ENCODE measurements at regions not wholly inside any gene's neighbourhood (a gene's known extent, or its start where the extent isn't known, plus 50 kb on each side); places are given as distances from the start of the nearest gene placed in this dataset.
"Not testable (repeated sequence)": the region's sequence is repeated elsewhere in the genome, so short reads cannot be mapped to it uniquely, and the experiment has no call there.

DNA sequence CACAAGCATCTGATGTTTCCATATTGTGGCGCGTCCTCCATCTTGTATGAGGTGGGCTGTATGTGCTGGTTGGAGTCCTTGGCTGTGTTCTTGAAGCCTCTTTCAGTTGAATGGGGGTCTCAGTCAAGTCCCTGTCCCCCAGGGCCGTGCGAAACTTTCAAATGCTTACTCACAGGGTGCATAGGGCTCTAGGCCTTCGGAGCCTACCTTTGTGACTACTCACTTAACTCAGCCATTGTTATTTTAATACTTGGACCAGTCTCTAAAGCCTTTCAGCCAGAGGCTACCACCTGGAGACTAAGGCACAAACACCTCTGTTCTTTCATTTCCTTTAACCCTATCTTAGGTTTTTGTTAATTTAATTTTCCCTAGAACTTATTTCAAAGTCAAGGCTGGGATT lies 785.9 kb downstream of the GATA3 start:
- no peak for DNase-seq (ENCODE audit: low read depth in 2 of 2, low spot score in 1 of 2)

- DNase-seq (ENCODE audit: low read depth in 2 of 2, low spot score in 1 of 2): no peak
Observed at GRCh38 chr10:8844141-8844540, 789.7 kb downstream of the GATA3 start.

GRCh38 chr10:8852546-8852945 lies 798.1 kb downstream of the GATA3 start:
- DNase-seq (ENCODE audit: low read depth in 2 of 2, low spot score in 1 of 2): no peak

GRCh38 chr10:8853048-8853447 lies 798.6 kb downstream of the GATA3 start:
- no peak for DNase-seq (ENCODE audit: low read depth in 2 of 2, low spot score in 1 of 2)

DNA sequence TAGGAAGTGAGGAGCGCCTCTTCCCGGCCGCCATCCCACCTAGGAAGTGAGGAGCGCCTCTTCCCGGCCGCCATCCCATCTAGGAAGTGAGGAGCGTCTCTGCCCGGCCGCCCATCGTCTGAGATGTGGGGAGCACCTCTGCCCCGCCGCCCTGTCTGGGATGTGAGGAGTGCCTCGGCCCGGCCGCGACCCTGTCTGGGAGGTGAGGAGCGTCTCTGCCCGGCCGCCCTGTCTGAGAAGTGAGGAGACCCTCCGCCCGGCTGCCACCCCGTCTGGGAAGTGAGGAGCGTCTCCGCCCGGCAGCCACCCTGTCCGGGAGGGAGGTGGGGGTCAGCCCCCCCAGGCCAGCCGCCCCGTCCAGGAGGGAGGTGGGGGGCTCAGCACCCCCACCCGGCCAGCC lies 814.4 kb downstream of the GATA3 start:
- DNase-seq (ENCODE audit: low read depth in 2 of 2, low spot score in 1 of 2): not testable (repeated sequence)

DNA sequence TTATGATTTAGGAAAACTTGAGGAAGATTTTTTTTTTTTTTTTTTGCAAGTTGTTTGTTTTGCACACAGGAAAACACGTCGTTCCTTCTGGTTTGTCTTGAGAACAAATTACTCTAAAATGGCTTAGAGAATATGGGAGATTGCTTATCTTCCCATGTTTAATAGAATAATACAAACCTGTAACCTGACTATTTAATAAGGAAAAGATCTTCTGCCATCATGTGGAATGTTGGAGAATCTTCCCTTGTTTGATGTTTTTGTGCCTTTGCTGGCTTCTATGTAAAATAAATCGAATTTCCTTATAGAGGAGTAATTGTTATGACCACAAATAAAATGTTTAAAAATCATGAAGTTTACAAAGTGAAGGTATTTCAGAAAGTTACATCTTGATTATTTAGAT lies 818.8 kb downstream of the GATA3 start:
- DNase-seq (ENCODE audit: low read depth in 2 of 2, low spot score in 1 of 2): no peak

DNA sequence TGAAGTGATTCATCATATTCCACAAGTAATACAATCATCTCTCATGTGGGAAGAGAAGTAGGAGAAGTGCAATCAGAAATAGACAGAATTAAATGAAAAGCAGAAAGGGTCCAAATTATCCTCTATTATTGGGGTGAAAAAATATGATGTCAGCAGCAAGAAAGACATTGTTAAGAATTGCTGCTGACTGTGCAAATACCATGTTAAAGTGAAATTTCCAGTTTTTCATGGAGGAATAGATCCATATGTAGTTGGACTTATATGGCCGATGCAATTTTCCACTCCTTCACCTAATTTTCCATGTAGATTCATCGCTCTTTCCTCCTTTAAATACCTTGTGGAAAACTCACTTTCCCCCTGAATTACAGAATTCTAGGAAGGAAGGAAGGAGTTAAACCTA lies 819.8 kb downstream of the GATA3 start:
- DNase-seq (ENCODE audit: low read depth in 2 of 2, low spot score in 1 of 2): no peak

- no peak for DNase-seq (ENCODE audit: low read depth in 2 of 2, low spot score in 1 of 2)
Observed at GRCh38 chr10:8874972-8875371, 820.5 kb downstream of the GATA3 start.

DNA sequence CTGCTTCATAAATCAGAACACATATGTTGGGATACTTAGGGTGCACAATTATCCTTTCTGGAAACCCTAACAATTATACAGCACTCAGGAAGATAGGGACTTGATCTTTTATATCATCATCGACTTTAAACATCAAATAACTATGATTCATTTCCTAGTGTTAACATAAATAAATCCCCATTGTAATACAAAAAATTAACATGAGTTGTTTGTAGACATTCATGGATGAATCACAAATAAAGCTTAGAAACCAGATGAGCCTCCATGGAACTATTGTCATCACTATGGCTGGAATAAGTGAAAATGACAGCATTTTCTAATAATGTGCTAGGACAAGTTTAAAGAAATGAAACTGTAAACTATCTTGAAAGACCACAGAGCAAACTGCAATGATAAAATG lies 821.7 kb downstream of the GATA3 start:
- no peak for DNase-seq (ENCODE audit: low read depth in 2 of 2, low spot score in 1 of 2)

- DNase-seq (ENCODE audit: low read depth in 2 of 2, low spot score in 1 of 2): no peak
Observed at GRCh38 chr10:8889538-8889937, 835.0 kb downstream of the GATA3 start.

DNA sequence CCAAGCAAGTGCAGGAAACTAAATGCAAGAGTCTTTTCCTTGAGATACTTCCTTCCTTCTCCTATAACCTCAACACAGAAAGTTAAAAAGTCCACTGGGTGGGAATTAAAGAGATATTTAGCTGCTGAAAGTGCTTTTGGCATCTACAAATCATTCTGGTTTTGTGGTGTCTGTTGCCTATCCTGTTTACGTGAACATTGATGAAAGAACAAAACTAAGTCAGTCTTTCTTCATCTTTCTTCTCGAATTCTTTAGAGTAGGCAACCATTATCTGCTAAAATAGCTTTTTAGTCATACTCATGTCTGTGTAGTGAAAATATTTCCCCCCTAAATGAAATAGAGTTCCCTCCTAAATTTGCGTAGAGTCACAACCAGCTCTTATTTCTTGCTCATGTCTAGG lies 838.6 kb downstream of the GATA3 start:
- no peak for DNase-seq (ENCODE audit: low read depth in 2 of 2, low spot score in 1 of 2)

DNA sequence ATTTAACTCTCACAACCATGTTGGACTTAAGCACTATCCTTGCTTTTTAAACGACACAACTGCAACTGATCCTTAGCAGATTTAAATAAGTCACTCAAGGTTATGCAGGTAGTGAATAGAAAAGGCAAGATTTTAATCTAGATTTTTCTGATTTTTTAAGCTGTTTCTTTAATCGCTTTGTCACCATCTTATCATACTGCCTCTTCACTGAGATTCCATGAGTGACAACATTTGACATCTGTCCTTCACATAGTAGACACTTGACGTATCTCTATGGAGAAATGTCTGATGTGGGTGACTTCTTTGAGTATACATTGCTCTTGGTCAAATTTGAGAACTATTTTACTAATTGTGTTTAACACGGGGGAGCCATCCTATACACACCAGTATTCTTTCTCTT lies 839.7 kb downstream of the GATA3 start:
- DNase-seq (ENCODE audit: low read depth in 2 of 2, low spot score in 1 of 2): no peak

DNA sequence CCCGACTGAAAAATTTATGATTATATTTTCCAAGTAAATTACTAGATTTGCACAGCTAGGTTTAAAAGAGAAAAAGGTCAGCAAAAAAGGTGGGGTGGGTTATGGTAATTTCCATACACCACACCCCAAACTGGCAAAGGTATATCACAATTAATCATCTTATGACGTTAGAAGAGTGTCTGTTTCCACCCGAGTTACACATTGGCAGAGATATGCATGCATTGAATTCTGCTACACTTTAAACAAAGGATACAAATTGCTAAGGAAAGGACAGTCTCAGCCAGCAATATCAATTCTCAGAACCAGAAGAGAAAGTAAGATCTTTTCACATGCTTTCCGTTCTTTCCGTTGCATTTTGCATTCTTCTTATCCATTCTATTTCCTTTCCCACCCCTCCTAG lies 843.3 kb downstream of the GATA3 start:
- no peak for DNase-seq (ENCODE audit: low read depth in 2 of 2, low spot score in 1 of 2)

DNA sequence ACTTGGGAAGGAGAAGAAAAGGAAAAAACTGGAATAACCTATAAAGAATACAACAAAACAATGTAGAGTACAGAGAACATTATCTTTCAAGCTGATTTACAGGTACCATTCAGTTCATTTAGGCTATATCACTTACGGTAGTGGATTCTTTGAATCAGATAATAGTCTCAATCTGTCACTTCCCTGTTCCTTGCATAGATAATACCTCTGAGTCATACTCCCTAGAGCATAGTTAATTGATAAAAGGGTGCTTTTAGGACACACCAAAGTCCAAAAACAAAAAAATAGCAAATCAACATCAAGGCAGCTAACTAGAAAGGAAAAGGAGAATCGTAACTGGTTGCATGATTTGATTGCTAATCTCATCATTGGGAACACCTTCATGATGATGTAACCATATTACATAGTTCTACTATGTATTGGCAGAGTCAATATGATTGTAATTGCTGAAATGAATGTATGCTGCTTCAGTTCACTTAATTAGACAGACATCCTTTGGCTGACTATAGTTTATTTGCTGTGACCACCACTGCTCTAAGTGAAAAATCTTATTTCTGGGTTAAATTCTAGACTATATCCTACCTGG lies 844.4 kb downstream of the GATA3 start:
- no peak for DNase-seq (ENCODE audit: low read depth in 2 of 2, low spot score in 1 of 2)

DNA sequence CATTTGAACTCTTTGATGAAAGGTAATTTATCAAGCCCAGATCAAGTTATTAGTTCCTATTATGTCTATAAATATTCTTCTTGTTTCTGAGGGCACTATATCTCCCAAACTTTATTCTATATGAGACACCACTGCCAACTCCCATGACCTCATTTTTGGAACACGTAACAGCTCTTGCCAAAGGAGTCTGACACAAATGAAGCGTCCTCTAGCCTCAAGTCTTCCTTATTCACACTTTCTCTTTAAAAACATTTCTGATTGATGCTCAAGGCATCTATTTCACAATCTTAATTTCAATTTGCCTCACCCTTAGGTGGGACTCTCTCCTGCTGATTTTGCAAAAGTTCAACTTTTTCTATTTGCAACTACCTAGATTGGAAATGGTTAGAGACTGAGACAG lies 848.4 kb downstream of the GATA3 start:
- no peak for DNase-seq (ENCODE audit: low read depth in 2 of 2, low spot score in 1 of 2)

- no peak for DNase-seq (ENCODE audit: low read depth in 2 of 2, low spot score in 1 of 2)
Observed at GRCh38 chr10:8908013-8908412, 853.5 kb downstream of the GATA3 start.

- no peak for DNase-seq (ENCODE audit: low read depth in 2 of 2, low spot score in 1 of 2)
Observed at GRCh38 chr10:8910314-8910713, 855.8 kb downstream of the GATA3 start.

DNA sequence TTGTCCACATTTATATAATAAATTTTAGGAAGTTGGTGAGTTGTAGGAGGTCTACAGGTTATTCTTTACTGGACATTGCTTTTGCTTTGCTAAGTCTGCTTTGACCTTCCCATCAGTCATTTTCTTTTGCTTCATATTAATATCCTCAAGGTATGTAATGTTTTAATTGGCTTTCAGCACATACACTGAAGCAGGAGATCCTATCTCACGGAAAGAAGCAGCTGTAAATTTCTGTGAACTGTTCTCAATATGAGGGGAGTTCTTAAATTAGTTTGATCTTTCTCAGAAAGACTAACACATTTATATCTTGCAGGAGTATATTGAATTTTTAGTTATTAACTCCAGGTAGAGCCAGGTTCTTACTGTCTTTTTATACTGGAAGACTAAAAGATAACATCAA lies 856.5 kb downstream of the GATA3 start:
- no peak for DNase-seq (ENCODE audit: low read depth in 2 of 2, low spot score in 1 of 2)

- DNase-seq (ENCODE audit: low read depth in 2 of 2, low spot score in 1 of 2): no peak
Observed at GRCh38 chr10:8912108-8912507, 857.6 kb downstream of the GATA3 start.

- DNase-seq (ENCODE audit: low read depth in 2 of 2, low spot score in 1 of 2): no peak
Observed at GRCh38 chr10:8913720-8914119, 859.2 kb downstream of the GATA3 start.

GRCh38 chr10:8919280-8919679 lies 864.8 kb downstream of the GATA3 start:
- no peak for DNase-seq (ENCODE audit: low read depth in 2 of 2, low spot score in 1 of 2)

DNA sequence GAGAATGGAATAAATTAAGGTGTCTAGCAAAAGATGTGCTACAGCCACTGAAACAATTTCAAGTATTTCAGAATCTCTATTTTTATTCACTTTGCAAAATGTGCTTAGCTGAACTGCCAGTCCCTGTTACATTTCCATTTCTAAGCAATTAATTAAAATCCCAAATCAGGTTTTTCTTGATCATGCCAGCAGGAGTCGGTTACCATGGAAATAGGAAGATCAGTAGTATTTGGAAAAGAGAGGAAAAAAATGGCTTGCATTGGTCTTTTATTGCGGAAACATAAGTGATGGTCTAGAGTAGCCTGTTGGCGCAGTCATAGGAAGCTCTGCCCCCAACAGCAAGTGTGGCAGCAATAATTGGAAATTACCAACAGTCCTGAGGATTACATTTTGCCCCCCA lies 867.1 kb downstream of the GATA3 start:
- DNase-seq (ENCODE audit: low read depth in 2 of 2, low spot score in 1 of 2): no peak

- DNase-seq (ENCODE audit: low read depth in 2 of 2, low spot score in 1 of 2): no peak
Observed at GRCh38 chr10:8923096-8923495, 868.6 kb downstream of the GATA3 start.

DNA sequence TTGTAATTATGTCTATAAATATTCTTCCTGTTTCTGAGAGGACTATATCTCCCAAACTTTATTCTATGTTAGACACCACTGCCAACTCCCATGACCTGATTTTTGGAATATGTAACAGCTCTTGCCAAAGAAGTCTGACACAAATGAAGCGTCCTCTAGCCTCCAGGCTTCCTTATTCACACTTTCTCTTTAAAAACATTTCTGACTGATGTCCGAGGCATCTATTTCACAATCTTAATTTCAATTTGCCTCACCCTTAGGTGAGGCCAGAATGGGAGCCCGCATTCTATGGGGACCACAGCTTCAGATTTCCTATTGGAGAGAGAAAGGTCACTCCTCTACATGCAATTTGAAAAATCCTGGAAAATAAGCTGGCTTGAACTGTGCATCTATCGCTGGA lies 873.2 kb downstream of the GATA3 start:
- no peak for DNase-seq (ENCODE audit: low read depth in 2 of 2, low spot score in 1 of 2)
